ENCODE measurements at regions not wholly inside any gene's neighbourhood (a gene's known extent, or its start where the extent isn't known, plus 50 kb on each side); places are given as distances from the start of the nearest gene placed in this dataset.
"Not testable (repeated sequence)": the region's sequence is repeated elsewhere in the genome, so short reads cannot be mapped to it uniquely, and the experiment has no call there.

GRCh38 chr15:79492065-79492464, 59.9 kb downstream of the MINAR1 start:
- no peak for DNase-seq (ENCODE audit: low read depth)

GRCh38 chr15:79494384-79494909, 62.3 kb downstream of the MINAR1 start:
- no peak for DNase-seq (ENCODE audit: low read depth)

GRCh38 chr15:79494963-79495755, 63.0 kb downstream of the MINAR1 start:
- DNase-seq (ENCODE audit: low read depth): no peak

GRCh38 chr15:79495775-79496174, 63.6 kb downstream of the MINAR1 start:
- DNase-seq (ENCODE audit: low read depth): no peak

- DNase-seq (ENCODE audit: low read depth): no peak
Measured at GRCh38 chr15:79496838-79497237, 64.7 kb downstream of the MINAR1 start.

GRCh38 chr15:79501086-79501485, 69.0 kb downstream of the MINAR1 start:
- DNase-seq (ENCODE audit: low read depth): no peak

- DNase-seq (ENCODE audit: low read depth): no peak
Measured at GRCh38 chr15:79505956-79506355, 73.8 kb downstream of the MINAR1 start.

- not testable (repeated sequence) for DNase-seq (ENCODE audit: low read depth)
Measured at GRCh38 chr15:79512844-79513243, 80.7 kb downstream of the MINAR1 start.

GRCh38 chr15:79513417-79513816, 81.3 kb downstream of the MINAR1 start:
- no peak for DNase-seq (ENCODE audit: low read depth)

GRCh38 chr15:79513940-79514339, 81.8 kb downstream of the MINAR1 start:
- DNase-seq (ENCODE audit: low read depth): no peak

- DNase-seq (ENCODE audit: low read depth): no peak
Measured at GRCh38 chr15:79515300-79516027, 83.3 kb downstream of the MINAR1 start.

GRCh38 chr15:79516155-79516554, 84.0 kb downstream of the MINAR1 start:
- no peak for DNase-seq (ENCODE audit: low read depth)

- DNase-seq (ENCODE audit: low read depth): no peak
Measured at GRCh38 chr15:79516646-79517045, 84.5 kb downstream of the MINAR1 start.

- no peak for DNase-seq (ENCODE audit: low read depth)
Measured at GRCh38 chr15:79519628-79520027, 87.5 kb downstream of the MINAR1 start.

- no peak for DNase-seq (ENCODE audit: low read depth)
Measured at GRCh38 chr15:79520654-79521053, 88.5 kb downstream of the MINAR1 start.

GRCh38 chr15:79522656-79523055, 90.5 kb downstream of the MINAR1 start:
- DNase-seq (ENCODE audit: low read depth): no peak

- DNase-seq (ENCODE audit: low read depth): no peak
Measured at GRCh38 chr15:79523266-79523665, 91.1 kb downstream of the MINAR1 start.

- DNase-seq (ENCODE audit: low read depth): no peak
Measured at GRCh38 chr15:79524531-79524930, 92.4 kb downstream of the MINAR1 start.

- DNase-seq (ENCODE audit: low read depth): no peak
Measured at GRCh38 chr15:79526376-79526775, 94.2 kb downstream of the MINAR1 start.

GRCh38 chr15:79527821-79528220, 95.7 kb downstream of the MINAR1 start:
- DNase-seq (ENCODE audit: low read depth): no peak

- DNase-seq (ENCODE audit: low read depth): no peak
Measured at GRCh38 chr15:79529157-79529785, 97.1 kb downstream of the MINAR1 start.

- no peak for DNase-seq (ENCODE audit: low read depth)
Measured at GRCh38 chr15:79535536-79535935, 103.4 kb downstream of the MINAR1 start.

GRCh38 chr15:79538527-79538926, 106.4 kb downstream of the MINAR1 start:
- DNase-seq (ENCODE audit: low read depth): no peak
